GM13977 (cell line): ENCODE measurements at regions not wholly inside any gene's neighbourhood (a gene's known extent, or its start where the extent isn't known, plus 50 kb on each side); places are given as distances from the start of the nearest gene placed in this dataset.
A peak's percentile ranks its signal among the peaks of the same experiment; 100 is the strongest.

Experiments used
- DNase-seq: peaks from one replicate; pipeline ENCODE4 v3.0.0; 2012; ENCODE audit warnings: low spot score
- in situ Hi-C: fragments of 300-500 bp; cut with MboI; formaldehyde crosslinking; loops from one replicate; pipeline ENCODE4 v1.12.0; 2022; ENCODE audit warnings: low sequenced_read_pairs, low pct_unique_long_range_greater_than_20kb, mixed read lengths, inconsistent platforms; ENCODE audit not compliant: unreplicated experiment
- TF ChIP-seq, protein P1 (sequence below): IDR thresholded peaks from 2 replicates; pipeline ENCODE4 v1.5.1; 2012; ENCODE audit warnings: mild to moderate bottlenecking, control low read depth; ENCODE audit not compliant: insufficient read depth; ENCODE audit errors: extremely low read depth, missing control alignments

DNA sequence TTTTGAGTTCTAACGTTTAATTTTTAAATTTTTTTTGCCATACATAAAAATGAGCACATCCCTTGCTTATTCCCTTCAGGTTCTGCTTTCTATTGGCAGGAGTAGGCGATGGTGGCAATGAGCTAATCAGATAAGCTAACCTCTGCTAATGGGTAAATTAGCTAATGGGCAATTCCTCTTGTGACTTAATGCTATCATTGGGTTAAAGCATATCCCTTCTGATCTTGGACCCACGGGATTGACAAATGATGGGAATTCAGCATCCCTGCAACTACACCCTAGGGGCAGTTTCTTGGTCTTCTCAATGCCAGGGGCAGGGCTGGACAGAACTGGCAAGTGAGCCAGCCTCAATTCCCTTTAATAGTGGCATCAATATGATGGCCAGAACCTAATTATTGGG, 70.2 kb upstream of the IL12B start:
- in situ Hi-C loops = no loop called here
- DNase-seq = no peak
- TF ChIP-seq, protein P1, sequence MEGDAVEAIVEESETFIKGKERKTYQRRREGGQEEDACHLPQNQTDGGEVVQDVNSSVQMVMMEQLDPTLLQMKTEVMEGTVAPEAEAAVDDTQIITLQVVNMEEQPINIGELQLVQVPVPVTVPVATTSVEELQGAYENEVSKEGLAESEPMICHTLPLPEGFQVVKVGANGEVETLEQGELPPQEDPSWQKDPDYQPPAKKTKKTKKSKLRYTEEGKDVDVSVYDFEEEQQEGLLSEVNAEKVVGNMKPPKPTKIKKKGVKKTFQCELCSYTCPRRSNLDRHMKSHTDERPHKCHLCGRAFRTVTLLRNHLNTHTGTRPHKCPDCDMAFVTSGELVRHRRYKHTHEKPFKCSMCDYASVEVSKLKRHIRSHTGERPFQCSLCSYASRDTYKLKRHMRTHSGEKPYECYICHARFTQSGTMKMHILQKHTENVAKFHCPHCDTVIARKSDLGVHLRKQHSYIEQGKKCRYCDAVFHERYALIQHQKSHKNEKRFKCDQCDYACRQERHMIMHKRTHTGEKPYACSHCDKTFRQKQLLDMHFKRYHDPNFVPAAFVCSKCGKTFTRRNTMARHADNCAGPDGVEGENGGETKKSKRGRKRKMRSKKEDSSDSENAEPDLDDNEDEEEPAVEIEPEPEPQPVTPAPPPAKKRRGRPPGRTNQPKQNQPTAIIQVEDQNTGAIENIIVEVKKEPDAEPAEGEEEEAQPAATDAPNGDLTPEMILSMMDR = no peak

DNA sequence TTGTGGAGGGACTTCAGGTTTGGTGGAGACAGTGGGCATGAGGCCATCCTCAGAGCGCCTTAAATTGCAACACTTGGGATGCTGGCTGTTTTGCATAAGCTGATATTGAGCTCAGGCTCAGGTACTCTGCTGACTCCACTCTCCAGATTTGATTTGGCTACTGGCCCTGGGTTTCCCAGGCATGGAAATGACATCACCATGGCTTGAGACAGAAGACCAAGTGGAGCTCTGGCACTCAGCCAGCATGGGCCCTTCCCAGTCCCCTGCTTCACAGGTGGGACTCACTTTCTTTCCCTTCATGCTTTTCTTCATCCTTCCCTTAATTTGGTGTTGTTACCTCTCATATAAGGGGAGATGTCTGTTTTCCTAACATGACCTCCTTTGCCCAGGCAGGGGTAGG, 72.0 kb upstream of the IL12B start:
- no peak for DNase-seq
- TF ChIP-seq, protein P1 = no peak
- in situ Hi-C loops = no loop called here

DNA sequence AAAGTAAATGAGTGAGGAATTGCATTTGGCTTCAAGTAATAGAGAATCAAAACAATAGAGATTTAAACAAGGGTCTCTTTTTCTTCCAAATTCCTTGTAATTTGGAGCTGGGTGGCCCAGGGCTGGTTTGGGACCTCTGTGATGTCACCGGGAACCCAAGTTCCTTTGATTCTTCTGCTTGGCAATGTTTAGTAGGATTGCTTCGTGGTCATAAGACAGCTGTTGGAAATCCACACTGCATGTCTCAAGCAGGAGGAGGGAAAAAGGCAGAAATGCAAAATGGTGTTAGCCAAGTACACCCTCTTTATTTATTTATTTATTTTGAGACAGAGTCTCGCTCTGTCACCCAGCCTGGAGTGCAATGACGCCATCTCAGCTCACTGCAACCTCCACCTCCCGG, 72.6 kb upstream of the IL12B start:
- DNase-seq = no peak
- in situ Hi-C loops = no loop called here
- TF ChIP-seq, protein P1 = no peak

DNA sequence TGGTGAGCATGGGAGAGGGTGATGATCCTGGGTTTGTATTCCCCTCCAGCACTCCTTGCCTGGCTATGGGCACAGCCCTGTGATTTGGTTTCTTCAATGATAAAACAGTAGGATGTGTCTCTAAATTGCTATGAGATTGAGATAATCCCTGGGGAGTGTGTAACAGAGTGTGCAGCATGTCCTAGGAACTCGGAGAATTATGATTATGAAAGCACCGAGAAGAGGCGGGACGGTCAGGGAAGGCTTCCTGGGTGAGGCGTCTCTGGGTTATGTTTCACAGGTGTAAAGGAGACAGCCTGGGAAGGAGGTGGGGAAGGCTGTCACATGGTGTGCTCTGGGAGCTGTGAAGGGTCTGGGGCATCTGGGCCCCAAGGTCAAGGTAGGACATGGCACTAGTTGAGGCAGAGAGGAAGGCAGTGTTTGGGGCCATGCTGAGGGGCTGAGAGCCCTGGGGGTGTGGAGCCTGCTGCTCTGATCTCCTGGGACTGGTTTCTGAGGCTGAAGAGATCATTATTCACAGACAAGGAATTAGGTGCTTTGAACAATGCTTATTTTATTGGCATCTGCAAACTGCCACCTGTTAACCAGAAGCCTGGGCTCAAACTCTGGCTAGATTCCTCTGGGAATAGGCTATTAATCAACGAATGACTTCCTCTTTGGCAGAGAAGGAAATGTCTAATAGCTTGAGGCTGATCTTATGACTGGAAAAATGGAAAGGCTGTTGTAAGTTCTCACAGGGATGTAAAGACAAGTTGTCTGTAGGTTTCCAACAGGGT, 73.8 kb upstream of the IL12B start:
- no peak for DNase-seq
- in situ Hi-C loops = no loop called here
- TF ChIP-seq, protein P1 = no peak

DNA sequence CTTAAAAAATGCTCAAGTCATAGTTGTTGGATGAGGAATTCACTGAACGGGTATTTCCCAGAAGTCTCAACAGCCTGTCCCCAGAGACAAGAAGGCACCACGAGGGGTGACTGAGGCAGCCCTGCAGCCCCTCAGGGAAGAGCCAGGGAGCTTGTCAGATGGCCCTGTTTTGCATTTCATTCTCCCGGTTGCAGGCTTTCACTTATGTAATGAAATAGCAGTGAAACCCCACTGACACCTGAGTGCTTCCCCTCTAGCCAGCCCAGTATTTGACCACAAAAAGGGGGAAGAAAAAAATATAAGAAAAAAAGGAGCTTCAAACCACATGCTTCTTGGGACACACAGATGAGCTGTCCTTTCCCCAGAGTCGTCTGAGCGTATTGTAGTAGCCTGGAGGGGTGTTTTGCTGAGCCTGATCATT, 75.3 kb upstream of the IL12B start:
- DNase-seq = peak; percentile 28
- in situ Hi-C loops = no loop called here
- TF ChIP-seq, protein P1 = no peak

DNA sequence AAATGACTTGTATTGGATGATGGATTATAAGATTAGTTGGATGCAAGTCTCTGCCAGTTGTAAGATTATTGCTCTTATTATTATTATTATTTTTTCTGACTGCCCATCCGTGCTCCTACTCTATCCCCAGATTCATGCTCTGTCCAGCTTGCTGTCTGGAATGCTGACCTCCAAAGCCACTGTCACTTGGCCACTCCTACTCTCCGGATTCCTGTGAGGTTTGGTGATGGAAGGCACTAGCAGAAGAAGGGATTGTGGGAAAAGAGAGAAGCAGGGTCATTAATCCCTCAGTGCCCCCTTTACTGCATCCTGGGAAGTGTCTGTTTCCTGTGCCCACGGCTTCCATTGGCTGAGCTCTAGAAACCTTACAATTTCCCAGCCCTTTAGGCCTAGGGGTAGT, 76.3 kb upstream of the IL12B start:
- in situ Hi-C loops = no loop called here
- DNase-seq = no peak
- TF ChIP-seq, protein P1 = no peak
